B cell (primary cell): ENCODE measurements at regions not wholly inside any gene's neighbourhood (a gene's known extent, or its start where the extent isn't known, plus 50 kb on each side); places are given as distances from the start of the nearest gene placed in this dataset.

Experiments used
- ATAC-seq: fragments of 200-7000 bp; cut with Tn5 transposase; one replicate; pipeline ENCODE4 v1.10.0; 2021; ENCODE audit warnings: low read depth, mild to moderate bottlenecking, moderate number of reproducible peaks, moderate library complexity
- CTCF ChIA-PET: fragments of 350-600 bp; sonication (Branson Sonifier 250); formaldehyde crosslinking; loops from one replicate; lab custom pipeline; 2021; ENCODE audit warnings: antibody characterized with exemption, inconsistent platforms; lab: Charles Lee
- POLR2A ChIA-PET: fragments of 350-600 bp; sonication (Branson Sonifier 250); formaldehyde crosslinking; loops from one replicate; lab custom pipeline; 2021; ENCODE audit warnings: antibody characterized with exemption; lab: Charles Lee
- DNase-seq: peaks from one replicate; pipeline ENCODE4 v3.0.0; 2013
- H2AFZ ChIP-seq: 2 replicates; pipeline ENCODE4 v1.6.1; 2012; ENCODE audit warnings: mild to moderate bottlenecking, low read depth, low read length; ENCODE audit not compliant: insufficient read depth, poor library complexity, severe bottlenecking
- H3K27ac ChIP-seq, 2 donors: 1 replicate in 1 of 2; 2 replicates in 1 of 2; pipeline ENCODE4 v1.5.1; 2012 to 2013; ENCODE audit warnings: low read length in 2 of 2, mild to moderate bottlenecking in 2 of 2, moderate library complexity in 1 of 2
- H3K27me3 ChIP-seq, 4 experiments: fragments of 200-600 bp in 1 of 4; sonication (generic) in 1 of 4; replicated peaks in 1 of 4; 1 replicate in 2 of 4; 2 replicates in 2 of 4; pipeline versions ENCODE4 v1.6.1 to v1.7.0; 2013 to 2016; ENCODE audit warnings: low read length in 3 of 4, mild to moderate bottlenecking in 2 of 4, mixed read lengths in 1 of 4, moderate library complexity in 1 of 4; ENCODE audit not compliant: insufficient read depth in 4 of 4, control insufficient read depth in 3 of 4; ENCODE audit errors: control extremely low read depth in 1 of 4
- H3K36me3 ChIP-seq, 2 experiments: replicated peaks in 1 of 2; 1 replicate in 1 of 2; 2 replicates in 1 of 2; pipeline versions ENCODE4 v1.6.1 to v1.7.1; 2013; ENCODE audit warnings: low read length in 1 of 2; ENCODE audit not compliant: insufficient read depth in 2 of 2, control insufficient read depth in 1 of 2; ENCODE audit errors: control extremely low read depth in 1 of 2, extremely low read depth in 1 of 2
- H3K4me1 ChIP-seq, 2 donors: fragments of 200-600 bp in 1 of 2; sonication (generic) in 1 of 2; 1 replicate in 1 of 2; 2 replicates in 1 of 2; pipeline versions ENCODE4 v1.5.1 to v1.6.1; 2013 to 2017; ENCODE audit warnings: low read length in 2 of 2; ENCODE audit not compliant: control insufficient read depth in 2 of 2, insufficient read depth in 2 of 2
- H3K4me2 ChIP-seq: replicated peaks from 2 replicates; pipeline ENCODE3; 2012; ENCODE audit warnings: mild to moderate bottlenecking, low read depth, low read length; ENCODE audit not compliant: poor library complexity, severe bottlenecking
- H3K4me3 ChIP-seq, 5 experiments: fragments of 200-600 bp in 1 of 5; sonication (generic) in 1 of 5; 1 replicate in 3 of 5; 2 replicates in 2 of 5; pipeline versions ENCODE4 v1.5.1 to v1.7.0; 2011 to 2016; ENCODE audit warnings: low read length in 4 of 5, mild to moderate bottlenecking in 4 of 5, low read depth in 2 of 5, control low read depth in 1 of 5, moderate library complexity in 1 of 5; ENCODE audit not compliant: insufficient read depth in 1 of 5; ENCODE audit errors: control extremely low read depth in 1 of 5, extremely low read depth in 1 of 5
- H3K79me2 ChIP-seq: fragments of 200-600 bp; sonication (generic); one replicate; pipeline ENCODE4 v1.6.0; 2016; ENCODE audit warnings: low read length; ENCODE audit not compliant: control insufficient read depth, insufficient read depth
- H3K9ac ChIP-seq: fragments of 200-600 bp; sonication (generic); 2 replicates; pipeline ENCODE4 v1.6.1; 2017; ENCODE audit warnings: mild to moderate bottlenecking, low read length, moderate library complexity
- H3K9me3 ChIP-seq, 3 donors: one replicate each; pipeline versions ENCODE4 v1.6.1 to v1.7.1; 2013; ENCODE audit warnings: low read length in 2 of 3; ENCODE audit not compliant: control insufficient read depth in 2 of 3, insufficient read depth in 1 of 3; ENCODE audit errors: control extremely low read depth in 1 of 3
- H4K20me1 ChIP-seq: 2 replicates; pipeline ENCODE4 v1.6.0; 2012; ENCODE audit warnings: mild to moderate bottlenecking, low read length; ENCODE audit not compliant: insufficient read depth, control insufficient read depth, poor library complexity, severe bottlenecking
- H3K27ac Mint-ChIP-seq: one replicate; pipeline ENCODE4 v1.8.0; 2021; ENCODE audit warnings: mixed read lengths
- H3K27me3 Mint-ChIP-seq: one replicate; pipeline ENCODE4 v1.8.0; 2021; ENCODE audit warnings: mixed read lengths
- H3K4me1 Mint-ChIP-seq: one replicate; pipeline ENCODE4 v1.8.0; 2021; ENCODE audit warnings: mixed read lengths
- H3K4me3 Mint-ChIP-seq: one replicate; pipeline ENCODE4 v1.8.0; 2021; ENCODE audit warnings: mixed read lengths
- H3K9me3 Mint-ChIP-seq: one replicate; pipeline ENCODE4 v1.8.0; 2022; ENCODE audit warnings: mixed read lengths; ENCODE audit not compliant: insufficient read depth
- EZH2 ChIP-seq: IDR thresholded peaks from 2 replicates; pipeline ENCODE4 v1.6.1; 2012; ENCODE audit warnings: borderline replicate concordance, low read depth, mild to moderate bottlenecking, moderate library complexity, low read length; ENCODE audit not compliant: insufficient read depth, poor library complexity, severe bottlenecking
- WGBS: methylation state at CpG from one replicate; pipeline ENCODE4 v1.1.5; 2013; ENCODE audit warnings: missing lambda C conversion rate; ENCODE audit not compliant: insufficient coverage; 5-methylcytosine and 5-hydroxymethylcytosine counted together
- intact Hi-C: fragments of 100-400 bp; cut with micrococcal nuclease; formaldehyde crosslinking; loops from one replicate; pipeline ENCODE4 v1.10.0; 2022
- TF ChIP-seq, protein P1 (sequence below): fragments of 200-600 bp; IDR thresholded peaks from one replicate; pipeline ENCODE4 v1.8.0; 2022; ENCODE audit warnings: antibody characterized with exemption, mild to moderate bottlenecking

DNA sequence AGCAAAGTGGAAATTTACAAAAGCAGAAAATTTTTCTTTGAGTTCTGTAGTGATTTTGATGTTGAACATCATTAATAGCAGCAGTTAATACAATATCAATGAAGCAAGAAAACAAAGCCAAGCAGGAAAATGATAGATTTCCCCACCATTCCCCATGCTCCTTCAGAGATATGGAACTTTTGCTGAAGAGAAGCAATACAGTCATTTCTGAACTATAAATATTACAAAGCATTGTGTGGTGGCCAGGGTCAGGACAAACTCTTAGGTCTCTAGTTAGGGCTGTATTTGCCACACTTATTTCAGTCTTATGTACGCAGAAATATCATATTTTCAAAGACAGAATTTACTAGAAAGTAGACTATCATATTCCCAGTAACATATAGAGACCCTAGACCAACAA, 88.8 kb upstream of the P3H2 start:
- H3K27me3 Mint-ChIP-seq = no peaks in the 10 kb centered on the region
- CTCF ChIA-PET = no interaction called here

DNA sequence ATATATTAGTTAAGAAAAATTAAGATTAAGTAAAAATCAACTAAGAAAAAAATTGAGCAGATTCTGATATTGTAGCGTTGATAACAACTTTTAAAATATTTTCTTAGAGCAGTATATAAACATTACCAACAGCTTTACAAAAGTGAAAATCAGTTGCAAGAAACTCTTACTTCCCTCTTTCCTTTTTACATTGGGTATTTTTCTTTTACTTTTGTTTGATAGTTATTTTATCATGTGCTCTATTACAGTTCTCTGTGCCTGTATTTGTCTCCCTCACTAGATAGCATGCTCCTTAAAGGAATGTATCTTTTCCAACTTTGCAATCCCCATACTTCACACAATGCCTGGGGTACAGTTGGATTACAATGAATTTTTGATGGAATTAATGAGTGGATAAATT, 87.5 kb upstream of the P3H2 start:
- WGBS = no CpG with 5 or more reads among the region's 1 CpG

More for the DNA sequence above, 88.8 kb upstream of the P3H2 start:
- intact Hi-C loops = no loop called here
- H3K4me3 Mint-ChIP-seq = no peak overlapping the region
- 100% methylated on average over 1 of the region's 1 CpG for WGBS
- no peak overlapping the region for H3K27ac Mint-ChIP-seq
- no peak for ATAC-seq
- TF ChIP-seq, protein P1, sequence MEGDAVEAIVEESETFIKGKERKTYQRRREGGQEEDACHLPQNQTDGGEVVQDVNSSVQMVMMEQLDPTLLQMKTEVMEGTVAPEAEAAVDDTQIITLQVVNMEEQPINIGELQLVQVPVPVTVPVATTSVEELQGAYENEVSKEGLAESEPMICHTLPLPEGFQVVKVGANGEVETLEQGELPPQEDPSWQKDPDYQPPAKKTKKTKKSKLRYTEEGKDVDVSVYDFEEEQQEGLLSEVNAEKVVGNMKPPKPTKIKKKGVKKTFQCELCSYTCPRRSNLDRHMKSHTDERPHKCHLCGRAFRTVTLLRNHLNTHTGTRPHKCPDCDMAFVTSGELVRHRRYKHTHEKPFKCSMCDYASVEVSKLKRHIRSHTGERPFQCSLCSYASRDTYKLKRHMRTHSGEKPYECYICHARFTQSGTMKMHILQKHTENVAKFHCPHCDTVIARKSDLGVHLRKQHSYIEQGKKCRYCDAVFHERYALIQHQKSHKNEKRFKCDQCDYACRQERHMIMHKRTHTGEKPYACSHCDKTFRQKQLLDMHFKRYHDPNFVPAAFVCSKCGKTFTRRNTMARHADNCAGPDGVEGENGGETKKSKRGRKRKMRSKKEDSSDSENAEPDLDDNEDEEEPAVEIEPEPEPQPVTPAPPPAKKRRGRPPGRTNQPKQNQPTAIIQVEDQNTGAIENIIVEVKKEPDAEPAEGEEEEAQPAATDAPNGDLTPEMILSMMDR = no peak
- TF ChIP-seq EZH2 = no peak
- no peak overlapping the region for H3K4me3 ChIP-seq
- H3K4me1 Mint-ChIP-seq = no peaks in the 10 kb centered on the region
- H3K36me3 ChIP-seq = no peaks in the 10 kb centered on the region
- no peak overlapping the region for H2AFZ ChIP-seq
- H3K27ac ChIP-seq = no peak overlapping the region
- H3K9me3 ChIP-seq = peaks cover 0 to 3% (median 0%) of the 10 kb centered on the region in 3 donors
- no peak overlapping the region for H3K4me2 ChIP-seq
- H3K79me2 ChIP-seq = no peaks in the 10 kb centered on the region
- H3K4me1 ChIP-seq = no peaks in the 10 kb centered on the region
- no peaks in the 10 kb centered on the region for H3K27me3 ChIP-seq
- H4K20me1 ChIP-seq = no peaks in the 10 kb centered on the region
- H3K9ac ChIP-seq = no peak overlapping the region
- POLR2A ChIA-PET = no interaction called here
- no peak for DNase-seq
- peaks cover 2% of the 10 kb centered on the region for H3K9me3 Mint-ChIP-seq

More for the DNA sequence above, 87.5 kb upstream of the P3H2 start:
- intact Hi-C loops = no loop called here
- H2AFZ ChIP-seq = no peak overlapping the region
- DNase-seq (no peak), ATAC-seq (no peak)
- H4K20me1 ChIP-seq = no peaks in the 10 kb centered on the region
- no peak overlapping the region for H3K4me3 ChIP-seq
- CTCF ChIA-PET = no interaction called here
- POLR2A ChIA-PET = no interaction called here
- H3K4me2 ChIP-seq = no peak overlapping the region
- peaks cover 0 to 6% (median 0%) of the 10 kb centered on the region in 3 donors for H3K9me3 ChIP-seq
- no peaks in the 10 kb centered on the region for H3K79me2 ChIP-seq
- H3K27ac Mint-ChIP-seq = no peak overlapping the region
- H3K4me1 ChIP-seq = no peaks in the 10 kb centered on the region
- H3K27me3 Mint-ChIP-seq = no peaks in the 10 kb centered on the region
- H3K27ac ChIP-seq = no peak overlapping the region
- TF ChIP-seq EZH2 = no peak
- TF ChIP-seq, protein P1 = no peak
- no peaks in the 10 kb centered on the region for H3K27me3 ChIP-seq
- peaks cover 2% of the 10 kb centered on the region for H3K9me3 Mint-ChIP-seq
- no peak overlapping the region for H3K4me3 Mint-ChIP-seq
- no peaks in the 10 kb centered on the region for H3K4me1 Mint-ChIP-seq
- H3K9ac ChIP-seq = no peak overlapping the region
- no peaks in the 10 kb centered on the region for H3K36me3 ChIP-seq
